ENCODE measurements at regions not wholly inside any gene's neighbourhood (a gene's known extent, or its start where the extent isn't known, plus 50 kb on each side); places are given as distances from the start of the nearest gene placed in this dataset.
"Not testable (repeated sequence)": the region's sequence is repeated elsewhere in the genome, so short reads cannot be mapped to it uniquely, and the experiment has no call there.

DNA sequence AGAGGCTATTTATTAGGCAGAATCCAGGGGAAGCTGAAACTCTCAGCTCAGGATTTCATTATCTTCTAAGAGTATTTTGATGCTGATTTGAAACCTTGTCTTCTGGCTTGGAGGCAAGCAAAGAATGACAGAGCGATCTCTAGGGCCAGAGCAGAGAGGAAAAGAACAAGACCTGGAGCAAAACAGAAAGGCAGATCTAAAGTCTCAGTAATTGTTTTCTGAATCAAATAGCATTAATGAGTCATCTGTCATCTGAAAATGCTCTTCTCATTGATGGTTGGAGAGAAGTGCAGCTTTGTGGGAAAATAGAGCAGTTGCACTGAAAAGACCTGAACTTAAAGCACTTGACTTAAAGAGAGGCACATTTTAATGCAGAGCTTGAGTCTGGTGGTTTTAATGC, 385.9 kb downstream of the RAP2B start:
- TF ChIP-seq, protein P1, sequence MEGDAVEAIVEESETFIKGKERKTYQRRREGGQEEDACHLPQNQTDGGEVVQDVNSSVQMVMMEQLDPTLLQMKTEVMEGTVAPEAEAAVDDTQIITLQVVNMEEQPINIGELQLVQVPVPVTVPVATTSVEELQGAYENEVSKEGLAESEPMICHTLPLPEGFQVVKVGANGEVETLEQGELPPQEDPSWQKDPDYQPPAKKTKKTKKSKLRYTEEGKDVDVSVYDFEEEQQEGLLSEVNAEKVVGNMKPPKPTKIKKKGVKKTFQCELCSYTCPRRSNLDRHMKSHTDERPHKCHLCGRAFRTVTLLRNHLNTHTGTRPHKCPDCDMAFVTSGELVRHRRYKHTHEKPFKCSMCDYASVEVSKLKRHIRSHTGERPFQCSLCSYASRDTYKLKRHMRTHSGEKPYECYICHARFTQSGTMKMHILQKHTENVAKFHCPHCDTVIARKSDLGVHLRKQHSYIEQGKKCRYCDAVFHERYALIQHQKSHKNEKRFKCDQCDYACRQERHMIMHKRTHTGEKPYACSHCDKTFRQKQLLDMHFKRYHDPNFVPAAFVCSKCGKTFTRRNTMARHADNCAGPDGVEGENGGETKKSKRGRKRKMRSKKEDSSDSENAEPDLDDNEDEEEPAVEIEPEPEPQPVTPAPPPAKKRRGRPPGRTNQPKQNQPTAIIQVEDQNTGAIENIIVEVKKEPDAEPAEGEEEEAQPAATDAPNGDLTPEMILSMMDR (IDR thresholded peaks at IDR 0.05; ENCODE audit: insufficient read depth, low read length): no peak
- H3K4me3 ChIP-seq (ENCODE audit: low read depth, low read length): no peak overlapping the region
- no peak for DNase-seq (ENCODE audit: low read depth)

DNA sequence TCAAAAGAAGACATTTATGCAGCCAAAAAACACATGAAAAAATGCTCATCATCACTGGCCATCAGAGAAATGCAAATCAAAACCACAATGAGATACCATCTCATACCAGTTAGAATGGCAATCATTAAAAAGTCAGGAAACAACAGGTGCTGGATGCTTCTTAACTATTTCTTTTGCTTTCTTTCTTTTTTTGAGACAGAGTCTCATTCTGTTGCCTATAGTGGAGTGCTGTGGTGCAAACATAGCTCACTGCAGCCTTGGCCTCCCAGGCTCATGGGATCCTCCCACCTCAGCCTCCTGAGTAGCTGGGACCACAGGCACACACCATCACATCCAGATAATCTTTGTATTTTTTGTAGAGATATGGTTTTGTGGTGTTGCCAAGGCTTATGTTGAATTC, 387.7 kb downstream of the RAP2B start:
- H3K4me3 ChIP-seq (ENCODE audit: low read depth, low read length); DNase-seq (ENCODE audit: low read depth): not testable (repeated sequence)

DNA sequence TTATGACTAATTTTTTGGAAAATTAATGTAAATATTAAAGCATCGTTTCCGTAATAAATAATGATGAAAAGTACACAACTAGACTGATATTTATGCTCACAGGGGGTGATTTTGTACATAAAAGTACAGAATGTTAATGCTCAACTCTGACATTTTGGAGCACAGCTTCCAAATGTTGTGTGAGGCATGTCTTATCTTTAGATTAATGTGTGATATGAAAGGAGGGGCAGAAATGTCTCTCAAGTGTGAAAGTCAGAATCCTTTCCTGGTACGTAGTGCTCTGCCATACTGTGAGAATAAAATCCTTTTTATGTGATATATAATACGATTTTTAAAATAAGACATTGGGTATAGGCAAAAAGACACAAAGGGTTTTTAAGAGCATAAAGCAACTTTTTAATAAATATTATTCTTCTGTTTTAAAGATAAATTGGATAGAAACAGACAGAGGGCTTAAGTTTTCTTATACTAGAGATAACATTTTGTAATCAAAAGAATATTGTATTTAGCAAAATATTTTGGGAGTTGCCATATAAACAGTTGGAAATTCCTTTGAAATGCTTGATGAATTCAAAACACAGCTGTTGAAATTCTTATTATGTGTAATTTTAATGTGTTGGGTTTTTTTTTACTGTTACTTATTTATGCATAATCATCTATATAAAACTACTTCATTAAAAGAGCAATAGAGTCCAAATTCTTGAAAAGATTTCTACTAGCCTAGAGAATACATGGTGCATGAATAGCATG, 389.7 kb downstream of the RAP2B start:
- no peak for DNase-seq (ENCODE audit: low read depth)
- TF ChIP-seq, protein P1 (IDR thresholded peaks at IDR 0.05; ENCODE audit: insufficient read depth, low read length): no peak
- H3K4me3 ChIP-seq (ENCODE audit: low read depth, low read length): no peak overlapping the region

DNA sequence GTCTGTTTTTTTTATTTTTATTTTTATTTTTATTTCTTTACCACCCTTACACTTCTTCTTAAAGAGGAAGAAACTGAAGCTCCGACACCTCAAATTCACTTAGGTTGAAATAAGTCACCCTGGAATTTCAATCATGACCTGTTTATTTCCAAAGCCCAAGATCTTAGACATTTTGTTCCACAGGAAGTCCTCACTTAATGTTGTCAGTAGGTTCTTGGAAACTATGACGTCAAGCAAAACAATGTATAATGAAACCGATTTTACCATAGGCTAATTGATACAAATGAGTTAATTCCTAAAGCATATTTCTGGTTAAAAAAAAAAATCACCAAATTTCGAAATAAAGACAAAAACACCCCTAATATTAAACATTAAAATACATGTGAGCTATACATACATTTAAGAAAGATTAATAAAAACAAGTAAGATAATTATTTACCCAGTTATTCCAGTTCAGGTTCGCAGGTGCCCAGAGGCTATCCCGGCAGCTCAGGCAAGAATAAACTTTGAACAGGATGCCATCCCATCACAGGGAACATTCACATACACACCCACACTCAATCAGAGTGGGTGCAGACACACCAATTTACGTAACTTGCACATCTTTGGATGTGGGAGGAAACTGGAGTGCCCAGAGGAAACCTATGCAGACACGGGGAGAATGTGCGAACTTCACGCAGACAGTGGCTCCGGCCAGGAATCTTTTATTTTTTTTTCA, 391.0 kb downstream of the RAP2B start:
- DNase-seq (ENCODE audit: low read depth): no peak
- TF ChIP-seq, protein P1 (IDR thresholded peaks at IDR 0.05; ENCODE audit: insufficient read depth, low read length): no peak
- no peak overlapping the region for H3K4me3 ChIP-seq (ENCODE audit: low read depth, low read length)

DNA sequence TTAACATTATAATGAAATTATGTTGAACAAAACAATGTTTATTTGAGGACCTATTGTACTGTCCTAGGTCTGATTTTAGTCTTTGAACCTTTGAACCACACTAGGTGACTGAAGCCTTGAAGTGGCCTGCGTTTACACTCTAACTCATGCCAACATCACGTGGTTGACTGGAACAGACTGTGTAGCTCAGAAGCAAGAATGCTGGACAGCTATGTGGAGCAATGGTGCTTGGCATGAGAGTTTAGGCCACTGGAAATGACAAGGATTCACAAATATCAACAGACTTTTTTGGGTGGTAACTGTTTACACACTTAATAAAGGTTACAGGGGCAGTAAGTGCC, 391.5 kb downstream of the RAP2B start:
- H3K4me3 ChIP-seq (ENCODE audit: low read depth, low read length): no peak overlapping the region
- TF ChIP-seq, protein P1 (IDR thresholded peaks at IDR 0.05; ENCODE audit: insufficient read depth, low read length): no peak

DNA sequence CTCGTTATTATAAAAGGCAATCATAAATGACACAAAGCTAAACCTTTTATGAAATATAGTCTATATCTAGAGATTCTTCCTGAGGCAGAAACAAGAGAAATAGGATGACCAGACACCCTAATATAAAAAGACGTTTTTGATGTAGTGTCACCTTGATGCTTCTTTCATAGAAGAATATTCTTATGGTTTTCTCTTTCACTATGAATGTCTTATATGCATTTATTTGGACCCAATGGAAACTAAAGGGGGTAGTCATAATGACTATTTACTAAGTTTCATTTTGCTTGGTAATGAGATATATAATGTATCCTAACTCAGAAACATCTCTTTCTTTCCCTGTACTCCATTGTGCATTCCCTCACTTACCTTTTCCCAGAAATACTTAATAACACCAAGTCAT, 393.9 kb downstream of the RAP2B start:
- no peak for DNase-seq (ENCODE audit: low read depth)
- TF ChIP-seq, protein P1 (IDR thresholded peaks at IDR 0.05; ENCODE audit: insufficient read depth, low read length): no peak
- no peak overlapping the region for H3K4me3 ChIP-seq (ENCODE audit: low read depth, low read length)

More for the DNA sequence above, 391.5 kb downstream of the RAP2B start:
- DNase-seq (ENCODE audit: low read depth): no peak

DNA sequence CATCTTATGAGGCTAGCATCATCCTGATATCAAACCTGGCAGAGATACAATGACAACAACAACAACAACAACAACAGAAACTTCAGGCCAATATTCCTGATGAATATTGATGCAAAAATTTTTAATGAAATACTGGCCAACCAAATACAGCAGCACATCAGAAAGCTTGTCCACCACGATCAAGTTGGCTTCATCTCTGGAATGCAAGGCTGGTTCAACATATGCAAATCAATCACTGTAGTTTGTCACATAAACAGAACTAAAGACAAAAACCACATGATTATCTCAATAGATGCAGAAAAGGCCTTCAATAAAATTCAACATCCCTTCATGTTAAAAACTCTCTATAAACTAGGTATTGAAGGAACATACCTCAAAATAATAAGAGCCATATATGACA, 397.3 kb downstream of the RAP2B start:
- not testable (repeated sequence) for DNase-seq (ENCODE audit: low read depth); H3K4me3 ChIP-seq (ENCODE audit: low read depth, low read length)

DNA sequence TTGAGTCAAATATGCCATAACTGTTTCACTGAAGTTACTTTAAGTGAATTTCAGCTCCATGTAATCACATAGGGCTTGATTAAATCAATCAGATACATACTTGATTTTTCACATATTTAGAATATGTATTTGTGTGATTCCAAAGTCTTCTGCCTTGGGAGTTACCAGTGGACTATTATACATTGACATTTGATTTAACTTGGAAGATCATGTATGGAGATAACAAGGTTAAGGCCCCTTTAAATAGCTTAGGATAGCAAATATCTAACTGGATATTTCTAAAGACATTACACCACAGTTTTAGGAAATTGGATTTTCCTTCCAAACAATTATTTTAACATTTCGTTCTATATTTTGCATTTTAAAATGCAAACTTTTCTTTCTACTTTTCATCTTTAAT, 405.0 kb downstream of the RAP2B start:
- H3K4me3 ChIP-seq (ENCODE audit: low read depth, low read length): no peak overlapping the region
- TF ChIP-seq, protein P1 (IDR thresholded peaks at IDR 0.05; ENCODE audit: insufficient read depth, low read length): no peak
- no peak for DNase-seq (ENCODE audit: low read depth)

All from fibroblast of the aortic adventitia (primary cell).